ENCODE measurements at regions not wholly inside any gene's neighbourhood (a gene's known extent, or its start where the extent isn't known, plus 50 kb on each side); places are given as distances from the start of the nearest gene placed in this dataset.

DNA sequence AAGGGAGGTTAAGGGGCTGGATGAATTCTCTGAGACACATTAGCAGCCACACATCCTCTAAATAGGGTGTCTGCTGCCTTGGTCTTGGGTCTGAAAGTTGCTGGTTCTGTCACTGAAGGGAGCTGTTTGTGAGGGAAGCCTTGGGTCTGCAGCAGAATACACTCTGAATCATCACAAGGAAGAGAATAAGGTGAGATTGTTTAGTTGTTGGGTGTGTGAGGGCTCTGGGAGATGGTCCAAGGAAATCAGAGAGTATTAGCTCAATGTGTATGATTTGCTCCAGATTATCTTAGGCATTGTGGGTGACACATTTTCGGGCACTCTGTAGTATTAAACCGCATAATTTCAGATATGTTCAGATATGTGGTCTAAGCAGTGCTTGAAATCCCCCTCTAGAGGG, 548.5 kb downstream of the SLC4A3 start:
- TF ChIP-seq, protein P1, sequence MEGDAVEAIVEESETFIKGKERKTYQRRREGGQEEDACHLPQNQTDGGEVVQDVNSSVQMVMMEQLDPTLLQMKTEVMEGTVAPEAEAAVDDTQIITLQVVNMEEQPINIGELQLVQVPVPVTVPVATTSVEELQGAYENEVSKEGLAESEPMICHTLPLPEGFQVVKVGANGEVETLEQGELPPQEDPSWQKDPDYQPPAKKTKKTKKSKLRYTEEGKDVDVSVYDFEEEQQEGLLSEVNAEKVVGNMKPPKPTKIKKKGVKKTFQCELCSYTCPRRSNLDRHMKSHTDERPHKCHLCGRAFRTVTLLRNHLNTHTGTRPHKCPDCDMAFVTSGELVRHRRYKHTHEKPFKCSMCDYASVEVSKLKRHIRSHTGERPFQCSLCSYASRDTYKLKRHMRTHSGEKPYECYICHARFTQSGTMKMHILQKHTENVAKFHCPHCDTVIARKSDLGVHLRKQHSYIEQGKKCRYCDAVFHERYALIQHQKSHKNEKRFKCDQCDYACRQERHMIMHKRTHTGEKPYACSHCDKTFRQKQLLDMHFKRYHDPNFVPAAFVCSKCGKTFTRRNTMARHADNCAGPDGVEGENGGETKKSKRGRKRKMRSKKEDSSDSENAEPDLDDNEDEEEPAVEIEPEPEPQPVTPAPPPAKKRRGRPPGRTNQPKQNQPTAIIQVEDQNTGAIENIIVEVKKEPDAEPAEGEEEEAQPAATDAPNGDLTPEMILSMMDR (IDR thresholded peaks at IDR 0.05): no peak

DNA sequence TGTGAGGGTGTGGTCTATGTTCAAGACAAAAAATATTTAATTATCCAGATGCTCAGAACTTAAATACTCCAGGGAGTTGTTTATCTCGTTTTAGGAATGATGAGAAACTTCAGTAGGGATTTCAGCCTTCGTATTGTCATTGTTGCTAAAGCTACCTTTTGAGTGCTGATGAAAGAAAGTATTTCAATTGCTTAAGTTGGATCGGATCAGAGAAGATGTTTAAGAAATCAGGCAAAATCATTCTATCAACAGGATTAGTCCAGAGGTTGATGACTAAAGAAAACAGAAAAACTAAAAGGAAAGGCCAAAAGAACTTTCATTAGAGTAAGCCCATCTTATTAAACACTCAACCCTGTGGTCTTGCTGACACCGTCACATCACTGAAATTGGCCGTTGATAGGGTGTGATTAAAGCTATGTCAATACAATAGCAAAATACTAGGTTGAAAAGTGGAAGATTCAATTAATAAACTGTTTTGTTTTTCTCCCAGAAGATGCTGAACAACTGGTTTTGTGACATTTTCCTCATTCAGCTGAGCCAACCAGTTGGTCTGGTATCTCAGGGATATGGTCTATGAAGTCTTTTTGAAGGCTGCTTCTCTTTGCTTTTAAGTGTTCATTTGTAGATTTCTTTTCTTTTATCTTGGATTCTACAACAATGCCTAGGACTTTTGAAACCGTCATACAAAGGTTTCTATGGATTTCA, 551.7 kb downstream of the SLC4A3 start:
- TF ChIP-seq, protein P1 (IDR thresholded peaks at IDR 0.05): no peak

DNA sequence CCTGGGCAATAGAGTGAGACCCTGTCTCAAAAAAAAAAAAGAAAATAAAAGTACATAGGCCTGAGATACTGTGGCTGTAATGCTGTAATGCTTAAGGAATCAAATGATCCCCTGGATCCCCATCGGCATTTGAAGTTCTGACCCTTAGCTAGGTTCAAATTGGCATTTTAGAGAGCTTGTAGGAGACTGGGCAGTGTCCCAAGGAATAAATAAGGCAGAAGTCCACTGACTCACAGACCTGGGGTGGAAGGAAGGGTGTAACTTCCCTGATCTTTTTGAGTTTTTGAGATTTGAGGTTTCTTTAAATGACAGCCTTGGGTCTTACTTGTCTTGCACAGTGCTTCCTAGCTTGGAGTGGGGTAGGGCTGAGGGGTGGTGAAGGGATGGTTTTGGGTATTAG, 553.7 kb downstream of the SLC4A3 start:
- TF ChIP-seq, protein P1 (IDR thresholded peaks at IDR 0.05): no peak

DNA sequence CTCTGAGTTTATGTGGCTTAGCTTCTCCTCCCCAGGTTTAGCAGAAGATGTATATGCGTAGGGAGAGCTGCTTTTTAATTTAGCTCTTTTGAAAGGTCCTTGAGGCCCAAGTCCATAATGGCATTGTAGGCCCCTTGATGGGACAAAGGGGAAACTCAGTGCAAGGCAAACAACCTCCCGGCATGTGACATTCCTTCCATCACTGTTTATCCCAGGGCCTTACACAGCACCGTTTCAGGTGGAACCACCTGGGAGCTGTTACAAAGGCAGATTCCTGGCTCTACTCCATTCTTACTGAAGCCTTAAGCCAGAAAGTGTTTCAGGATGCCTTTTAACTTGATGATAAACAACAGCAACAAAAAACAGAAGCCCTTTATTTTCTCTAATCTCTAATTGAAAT, 555.4 kb downstream of the SLC4A3 start:
- TF ChIP-seq, protein P1 (IDR thresholded peaks at IDR 0.05): no peak

DNA sequence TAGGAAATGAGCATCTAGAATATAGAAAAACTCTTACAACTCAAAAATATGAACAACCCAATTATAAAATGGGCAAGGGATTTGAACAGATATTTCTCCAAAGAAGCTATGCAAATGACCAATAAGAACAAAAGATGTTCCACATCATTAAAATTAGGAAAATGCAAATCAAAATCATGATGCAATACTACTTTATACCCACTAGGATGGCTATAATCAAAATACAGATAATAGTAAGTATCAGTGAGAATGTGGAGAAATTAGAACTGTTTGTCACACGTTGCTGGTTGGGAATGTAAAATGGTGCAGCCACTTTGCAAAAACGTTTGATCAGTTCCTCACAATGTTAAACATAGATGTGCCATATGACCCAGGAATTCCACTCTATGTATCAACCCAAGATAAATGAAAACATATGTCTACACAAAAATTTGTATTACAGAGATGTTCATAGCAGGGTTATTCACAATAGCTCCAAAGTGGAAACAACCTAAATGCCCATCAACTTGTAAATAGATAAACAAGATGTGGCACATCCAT, 558.4 kb downstream of the SLC4A3 start:
- TF ChIP-seq, protein P1 (IDR thresholded peaks at IDR 0.05): no peak

DNA sequence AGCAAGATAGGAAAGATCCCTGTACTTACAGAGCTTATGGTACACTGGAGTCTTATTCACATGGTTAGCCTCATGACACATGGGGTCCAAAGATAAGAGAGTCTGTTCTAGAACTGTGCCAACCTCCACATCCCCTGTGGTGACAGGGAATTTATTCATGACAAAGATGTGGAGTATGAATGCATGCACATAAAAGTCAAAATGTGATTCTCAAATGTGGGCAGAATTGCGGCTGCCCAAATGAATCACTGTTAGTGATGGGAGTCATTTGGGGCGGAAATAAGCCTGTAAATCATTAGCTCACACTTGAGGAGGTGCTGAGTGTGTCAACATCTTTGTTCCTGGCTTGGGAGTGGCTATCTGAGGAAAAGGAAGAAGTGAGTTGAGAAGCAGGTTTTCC, 560.6 kb downstream of the SLC4A3 start:
- TF ChIP-seq, protein P1 (IDR thresholded peaks at IDR 0.05): no peak

DNA sequence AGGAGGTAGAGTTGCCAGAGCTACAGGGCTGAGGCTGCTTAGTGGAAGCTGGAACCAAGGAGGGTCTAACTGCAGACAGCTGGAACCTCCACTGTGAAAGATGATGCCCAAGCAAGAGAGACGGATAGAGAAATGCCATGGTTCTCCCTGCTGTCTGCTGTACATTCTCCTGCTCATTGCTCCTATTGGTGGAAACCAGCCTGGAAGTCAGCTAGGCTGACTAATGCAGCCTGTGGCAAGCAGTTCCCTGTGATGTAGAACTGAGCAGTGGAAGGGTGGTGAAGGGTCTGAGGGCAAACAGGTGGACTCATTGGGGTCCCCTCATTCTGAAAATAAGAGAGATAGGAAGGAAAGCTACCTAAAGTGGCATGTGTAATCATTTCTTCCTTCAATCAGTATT, 563.6 kb downstream of the SLC4A3 start:
- TF ChIP-seq, protein P1 (IDR thresholded peaks at IDR 0.05): no peak

Measured in LNCAP (cell line).